Transverse colon (tissue), 4 donors: ENCODE measurements at regions not wholly inside any gene's neighbourhood (a gene's known extent, or its start where the extent isn't known, plus 50 kb on each side); places are given as distances from the start of the nearest gene placed in this dataset.

ENCODE experiments used
- DNase-seq: peaks from one replicate; pipeline ENCODE4 v3.0.0-alpha.2; 2019
- H3K27ac ChIP-seq, 4 donors: fragments of 200-600 bp; sonication (generic); 2 replicates each; pipeline ENCODE4 v1.5.1; 2016 to 2018; ENCODE audit warnings: inconsistent platforms in 4 of 4
- H3K27me3 ChIP-seq: fragments of 200-600 bp; sonication (generic); 2 replicates; pipeline ENCODE4 v1.5.1; 2017; ENCODE audit warnings: inconsistent platforms
- H3K36me3 ChIP-seq, 4 donors: fragments of 200-600 bp; sonication (generic); 2 replicates each; pipeline ENCODE4 v1.5.1; 2017 to 2019; ENCODE audit warnings: inconsistent platforms in 4 of 4
- H3K4me1 ChIP-seq, 4 donors: fragments of 200-600 bp; sonication (generic); 2 replicates each; pipeline ENCODE4 v1.5.1; 2017 to 2020; ENCODE audit warnings: inconsistent platforms in 4 of 4
- H3K4me3 ChIP-seq, 4 donors: fragments of 200-600 bp; sonication (generic); 1 replicate in 1 of 4; 2 replicates in 3 of 4; pipeline versions ENCODE4 v1.5.1 to v1.6.1; 2017 to 2019; ENCODE audit warnings: inconsistent platforms in 4 of 4
- H3K9me3 ChIP-seq, 2 donors: fragments of 200-600 bp; sonication (generic); 2 replicates each; pipeline ENCODE4 v1.5.1; 2017 to 2019; ENCODE audit warnings: inconsistent platforms in 2 of 2
- CTCF ChIP-seq, 5 experiments: fragments of 200-600 bp in 3 of 5; fragments of 450-650 bp in 2 of 5; sonication (generic) in 3 of 5; IDR thresholded peaks; 1 replicate in 2 of 5; 2 replicates in 3 of 5; pipeline ENCODE4 v1.5.1; 2016 to 2017; ENCODE audit warnings: antibody characterized with exemption in 5 of 5, inconsistent platforms in 3 of 5, mild to moderate bottlenecking in 2 of 5, moderate library complexity in 1 of 5
- EP300 ChIP-seq: sonication (generic); formaldehyde crosslinking; IDR thresholded peaks from one replicate; pipeline ENCODE4 v1.6.1; 2017; ENCODE audit warnings: antibody characterized with exemption, low read depth
- POLR2A ChIP-seq: fragments of 450-650 bp; IDR thresholded peaks from one replicate; pipeline ENCODE4 v1.6.1; 2016; ENCODE audit warnings: antibody characterized with exemption, mild to moderate bottlenecking, moderate library complexity
- POLR2AphosphoS5 ChIP-seq, 3 donors: sonication (generic); formaldehyde crosslinking; IDR thresholded peaks; one replicate each; pipeline ENCODE4 v1.6.1; 2016; ENCODE audit warnings: antibody characterized with exemption in 3 of 3
- WGBS, 2 donors: methylation state at CpG; one replicate each; pipeline ENCODE4 v1.1.5; 2018; ENCODE audit warnings: low coverage in 1 of 2; 5-methylcytosine and 5-hydroxymethylcytosine counted together
- in situ Hi-C, 4 donors: fragments of 200-750 bp; cut with MboI; loops; one replicate each; pipeline versions ENCODE4 v1.15.0 to v1.15.1; 2017; ENCODE audit warnings: low sequenced_read_pairs in 3 of 4, low pct_ligation_motif_present in 1 of 4, low pct_unique_long_range_greater_than_20kb in 1 of 4
- intact Hi-C: fragments of 100-400 bp; cut with DNase I; formaldehyde crosslinking; loops from one replicate; pipeline ENCODE4 v1.15.1; 2023; ENCODE audit warnings: low total_unique reads

GRCh38 chr16:86210403-86211193 is 299.7 kb upstream of the FOXF1 start:
- Histone ChIP-seq H3K36me3 (no peaks in the 10 kb centered on the region), H3K27me3 (no peaks in the 10 kb centered on the region), H3K27ac (no peak overlapping the region), H3K9me3 (no peaks in the 10 kb centered on the region), H3K4me1 (no peaks in the 10 kb centered on the region), H3K4me3 (no peak overlapping the region)
- DNase-seq, result no peak
- in situ Hi-C loops (no loop called here), intact Hi-C loops (no loop called here)
- TF ChIP-seq CTCF (IDR thresholded peaks at IDR 0.05), result no peak
- TF ChIP-seq EP300, result no peak
- TF ChIP-seq POLR2A, result no peak
- no peak for TF ChIP-seq POLR2AphosphoS5 (IDR thresholded peaks at IDR 0.05)
- WGBS, 2 donors, result 60 to 78% methylated on average over 3 to 19 of the region's 19 CpGs

- WGBS, 2 donors, result 80 to 88% methylated on average over 1 to 5 of the region's 5 CpGs
- Histone ChIP-seq H3K9me3 (no peaks in the 10 kb centered on the region), H3K36me3 (no peaks in the 10 kb centered on the region), H3K27ac (no peak overlapping the region), H3K4me3 (no peak overlapping the region), H3K4me1 (no peaks in the 10 kb centered on the region), H3K27me3 (no peaks in the 10 kb centered on the region)
- in situ Hi-C loops, result no loop called here
- no peak for DNase-seq
- intact Hi-C loops, result no loop called here
- TF ChIP-seq POLR2A, result no peak
- no peak for TF ChIP-seq CTCF (IDR thresholded peaks at IDR 0.05)
- no peak for TF ChIP-seq EP300
- no peak for TF ChIP-seq POLR2AphosphoS5 (IDR thresholded peaks at IDR 0.05)
Observed at GRCh38 chr16:86211265-86211664, 299.1 kb upstream of the FOXF1 start.

- Histone ChIP-seq H3K4me3 (no peak overlapping the region), H3K27ac (no peak overlapping the region), H3K27me3 (no peaks in the 10 kb centered on the region), H3K9me3 (no peaks in the 10 kb centered on the region), H3K4me1 (no peaks in the 10 kb centered on the region), H3K36me3 (no peaks in the 10 kb centered on the region)
- no peak for DNase-seq
- WGBS, 2 donors, result 71 to 100% methylated on average over 2 to 6 of the region's 6 CpGs
- TF ChIP-seq EP300, result no peak
- TF ChIP-seq POLR2AphosphoS5 (IDR thresholded peaks at IDR 0.05), result no peak
- TF ChIP-seq POLR2A, result no peak
- TF ChIP-seq CTCF (IDR thresholded peaks at IDR 0.05), result no peak
- in situ Hi-C loops (no loop called here), intact Hi-C loops (no loop called here)
Observed at GRCh38 chr16:86211800-86212199, 298.5 kb upstream of the FOXF1 start.

GRCh38 chr16:86212706-86213436 is 297.5 kb upstream of the FOXF1 start:
- no peaks in the 10 kb centered on the region for H3K27me3 ChIP-seq
- TF ChIP-seq POLR2A (no peak), CTCF (IDR thresholded peaks at IDR 0.05) (no peak), EP300 (no peak), POLR2AphosphoS5 (IDR thresholded peaks at IDR 0.05) (no peak)
- DNase-seq, result no peak
- no peaks in the 10 kb centered on the region for H3K9me3 ChIP-seq
- no peaks in the 10 kb centered on the region for H3K36me3 ChIP-seq
- intact Hi-C loops (no loop called here), in situ Hi-C loops (no loop called here)
- no peak overlapping the region for H3K27ac ChIP-seq
- 50 to 61% methylated on average over 11 of the region's 11 CpGs for WGBS, 2 donors
- H3K4me3 ChIP-seq, result no peak overlapping the region
- H3K4me1 ChIP-seq, result no peaks in the 10 kb centered on the region
